SK-N-MC (cell line): ENCODE measurements at regions not wholly inside any gene's neighbourhood (a gene's known extent, or its start where the extent isn't known, plus 50 kb on each side); places are given as distances from the start of the nearest gene placed in this dataset.

ENCODE experiments used
- EZH2 ChIP-seq: fragments of 200-600 bp; sonication (generic); IDR thresholded peaks from one replicate; pipeline ENCODE4 v1.6.1; 2017; ENCODE audit warnings: antibody characterized with exemption
- FOXP2 ChIP-seq: optimal IDR thresholded peaks from 2 replicates; pipeline ENCODE3; 2011; ENCODE audit warnings: mild to moderate bottlenecking, moderate library complexity; ENCODE audit not compliant: insufficient read depth; ENCODE audit errors: extremely low read length, control extremely low read depth
- POLR2AphosphoS5 ChIP-seq: IDR thresholded peaks from 2 replicates; pipeline ENCODE4 v1.6.1; 2012; ENCODE audit warnings: mild to moderate bottlenecking, low read depth, low read length, borderline replicate concordance

DNA sequence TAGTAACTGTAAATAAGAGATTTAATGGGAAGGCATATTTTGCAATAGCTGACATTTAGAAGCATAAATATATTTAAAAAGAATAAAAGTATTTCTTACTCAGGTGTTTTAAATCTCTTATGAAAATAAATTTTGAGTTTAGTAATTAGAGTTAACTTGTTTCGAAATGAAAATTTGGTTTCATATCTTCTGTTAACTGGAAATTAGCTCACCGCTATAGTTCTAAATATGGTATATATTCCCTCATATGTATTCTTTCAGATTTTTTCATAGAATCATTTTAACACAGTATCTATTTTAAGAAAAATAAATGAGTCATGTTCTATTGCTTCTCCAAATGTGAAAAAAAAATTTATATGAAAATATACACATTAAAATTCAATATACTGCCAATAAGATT lies 434.1 kb downstream of the DTWD2 start:
- TF ChIP-seq EZH2 (no peak), POLR2AphosphoS5 (no peak), FOXP2 (no peak)
